T-helper 2 cell (primary cell): ENCODE measurements at regions not wholly inside any gene's neighbourhood (a gene's known extent, or its start where the extent isn't known, plus 50 kb on each side); places are given as distances from the start of the nearest gene placed in this dataset.

Source experiments
- DNase-seq, 5 experiments: peaks; one replicate each; pipeline versions ENCODE4 v3.0.0 to v3.0.0-alpha.2; 2012 to 2022

GRCh38 chr7:116148108-116148507 lies 62.2 kb upstream of the TES start:
- DNase-seq, result no peak

- no peak for DNase-seq
Measured at GRCh38 chr7:116148626-116149025, 61.7 kb upstream of the TES start.

GRCh38 chr7:116150588-116150987 lies 59.8 kb upstream of the TES start:
- DNase-seq, result no peak

- no peak for DNase-seq
Measured at GRCh38 chr7:116152276-116152675, 58.1 kb upstream of the TES start.

GRCh38 chr7:116153050-116153449 lies 57.3 kb upstream of the TES start:
- no peak for DNase-seq

GRCh38 chr7:116159711-116160110 lies 50.6 kb upstream of the TES start:
- no peak for DNase-seq
